T-cell (primary cell): ENCODE measurements at regions not wholly inside any gene's neighbourhood (a gene's known extent, or its start where the extent isn't known, plus 50 kb on each side); places are given as distances from the start of the nearest gene placed in this dataset.
"Not testable (repeated sequence)": the region's sequence is repeated elsewhere in the genome, so short reads cannot be mapped to it uniquely, and the experiment has no call there.

Source experiments
- ATAC-seq, 4 experiments: fragments of 200-7000 bp in 3 of 4; fragments of 150-1000 bp in 1 of 4; cut with Tn5 transposase; replicated peaks in 1 of 4; 1 replicate in 3 of 4; 2 replicates in 1 of 4; pipeline ENCODE4 v1.10.0; 2021; ENCODE audit warnings: moderate library complexity in 3 of 4, mild to moderate bottlenecking in 2 of 4, moderate number of reproducible peaks in 1 of 4
- CTCF ChIA-PET, 2 donors: fragments of 300-600 bp; sonication (Branson Sonifier 250); formaldehyde crosslinking; loops; one replicate each; lab custom pipeline; 2022; ENCODE audit warnings: antibody characterized with exemption in 2 of 2; lab: Charles Lee
- POLR2A ChIA-PET, 2 donors: fragments of 300-600 bp; sonication (Branson Sonifier 250); formaldehyde crosslinking; loops; one replicate each; lab custom pipeline; 2022; ENCODE audit warnings: antibody characterized with exemption in 2 of 2; lab: Charles Lee
- DNase-seq, 35 experiments: peaks; one replicate each; pipeline versions ENCODE4 v3.0.0 to v3.0.0-alpha.2; 2013 to 2023
- H3K27ac ChIP-seq: one replicate; pipeline ENCODE4 v1.5.1; 2013; ENCODE audit warnings: low read length
- H3K27me3 ChIP-seq, 2 experiments: replicated peaks in 1 of 2; 1 replicate in 1 of 2; 2 replicates in 1 of 2; pipeline versions ENCODE4 v1.6.1 to v1.7.0; 2013; ENCODE audit warnings: low read length in 1 of 2, mixed read lengths in 1 of 2; ENCODE audit not compliant: control insufficient read depth in 2 of 2, insufficient read depth in 2 of 2; ENCODE audit errors: extremely low read depth in 1 of 2
- H3K36me3 ChIP-seq, 2 donors: 1 replicate in 1 of 2; 2 replicates in 1 of 2; pipeline versions ENCODE4 v1.6.1 to v1.7.0; 2013; ENCODE audit warnings: low read length in 1 of 2; ENCODE audit not compliant: control insufficient read depth in 2 of 2, insufficient read depth in 1 of 2; ENCODE audit errors: extremely low read depth in 1 of 2
- H3K4me1 ChIP-seq, 2 experiments: 1 replicate in 1 of 2; 2 replicates in 1 of 2; pipeline versions ENCODE4 v1.6.1 to v1.7.0; 2013; ENCODE audit warnings: low read length in 2 of 2, mixed read lengths in 1 of 2; ENCODE audit not compliant: insufficient read depth in 2 of 2, control insufficient read depth in 1 of 2; ENCODE audit errors: extremely low read depth in 1 of 2
- H3K4me3 ChIP-seq, 2 donors: 1 replicate in 1 of 2; 2 replicates in 1 of 2; pipeline versions ENCODE4 v1.5.1 to v1.7.0; 2013; ENCODE audit warnings: mild to moderate bottlenecking in 2 of 2, low read length in 1 of 2, moderate library complexity in 1 of 2; ENCODE audit not compliant: control insufficient read depth in 1 of 2; ENCODE audit errors: extremely low read depth in 1 of 2
- H3K9me3 ChIP-seq: 2 replicates; pipeline ENCODE4 v1.7.0; 2013
- H3K27ac Mint-ChIP-seq, 2 donors: one replicate each; pipeline ENCODE4 v1.8.0; 2020 to 2021; ENCODE audit warnings: mild to moderate bottlenecking in 2 of 2, mixed read lengths in 2 of 2
- H3K27me3 Mint-ChIP-seq, 2 donors: one replicate each; pipeline ENCODE4 v1.8.0; 2021 to 2022; ENCODE audit warnings: mixed read lengths in 2 of 2
- H3K36me3 Mint-ChIP-seq: one replicate; pipeline ENCODE4 v1.8.0; 2021; ENCODE audit warnings: mixed read lengths
- H3K4me1 Mint-ChIP-seq, 3 donors: one replicate each; pipeline ENCODE4 v1.8.0; 2020 to 2022; ENCODE audit warnings: mixed read lengths in 3 of 3, mild to moderate bottlenecking in 1 of 3
- H3K4me3 Mint-ChIP-seq, 3 donors: one replicate each; pipeline ENCODE4 v1.8.0; 2020 to 2022; ENCODE audit warnings: mild to moderate bottlenecking in 3 of 3, mixed read lengths in 3 of 3, moderate library complexity in 3 of 3
- H3K9me3 Mint-ChIP-seq, 3 donors: one replicate each; pipeline ENCODE4 v1.8.0; 2020 to 2022; ENCODE audit warnings: mixed read lengths in 3 of 3
- WGBS: methylation state at CpG from one replicate; pipeline ENCODE4 v1.1.5; 2013; ENCODE audit warnings: missing lambda C conversion rate; ENCODE audit not compliant: insufficient coverage; 5-methylcytosine and 5-hydroxymethylcytosine counted together

GRCh38 chrX:3177851-3178250 lies 136.6 kb downstream of the ARSF start:
- Mint-ChIP-seq H3K27ac (no peak overlapping the region), H3K4me1 (no peaks in the 10 kb centered on the region), H3K27me3 (no peaks in the 10 kb centered on the region), H3K9me3 (peaks cover 0 to 5% (median 0%) of the 10 kb centered on the region in 3 donors), H3K4me3 (no peak overlapping the region), H3K36me3 (no peaks in the 10 kb centered on the region)
- ChIA-PET CTCF (no interaction called here), POLR2A (no interaction called here)
- H3K9me3 ChIP-seq = no peaks in the 10 kb centered on the region
- H3K27me3 ChIP-seq = peaks cover 0 to 2% of the 10 kb centered on the region in 2 experiments
- H3K36me3 ChIP-seq = no peaks in the 10 kb centered on the region
- no peak overlapping the region for H3K27ac ChIP-seq
- WGBS = no CpG with 5 or more reads among the region's 4 CpGs
- ATAC-seq = no peak
- H3K4me3 ChIP-seq = no peak overlapping the region
- DNase-seq = no peak
- no peaks in the 10 kb centered on the region for H3K4me1 ChIP-seq

- Histone ChIP-seq H3K4me3 (no peak overlapping the region), H3K4me1 (no peaks in the 10 kb centered on the region), H3K27me3 (peaks cover 0 to 2% of the 10 kb centered on the region in 2 experiments), H3K9me3 (no peaks in the 10 kb centered on the region), H3K27ac (no peak overlapping the region), H3K36me3 (no peaks in the 10 kb centered on the region)
- H3K4me3 Mint-ChIP-seq = no peak overlapping the region
- no peak for ATAC-seq
- H3K27ac Mint-ChIP-seq = no peak overlapping the region
- POLR2A ChIA-PET = no interaction called here
- DNase-seq = no peak
- no peaks in the 10 kb centered on the region for H3K36me3 Mint-ChIP-seq
- H3K4me1 Mint-ChIP-seq = no peaks in the 10 kb centered on the region
- no CpG with 5 or more reads among the region's 5 CpGs for WGBS
- CTCF ChIA-PET = no interaction called here
- peaks cover 0 to 5% (median 0%) of the 10 kb centered on the region in 3 donors for H3K9me3 Mint-ChIP-seq
- no peaks in the 10 kb centered on the region for H3K27me3 Mint-ChIP-seq
Measured at GRCh38 chrX:3176439-3176820, 135.2 kb downstream of the ARSF start.

- Mint-ChIP-seq H3K27me3 (no peaks in the 10 kb centered on the region), H3K4me1 (no peaks in the 10 kb centered on the region), H3K9me3 (peaks cover 0 to 5% (median 0%) of the 10 kb centered on the region in 3 donors), H3K4me3 (no peak overlapping the region), H3K27ac (no peak overlapping the region), H3K36me3 (no peaks in the 10 kb centered on the region)
- POLR2A ChIA-PET = no interaction called here
- H3K4me3 ChIP-seq = no peak overlapping the region
- no peaks in the 10 kb centered on the region for H3K9me3 ChIP-seq
- no peak overlapping the region for H3K27ac ChIP-seq
- CTCF ChIA-PET = no interaction called here
- DNase-seq (no peak), ATAC-seq (no peak)
- no peaks in the 10 kb centered on the region for H3K36me3 ChIP-seq
- peaks cover 0 to 2% of the 10 kb centered on the region in 2 experiments for H3K27me3 ChIP-seq
- no CpG with 5 or more reads among the region's 7 CpGs for WGBS
- H3K4me1 ChIP-seq = no peaks in the 10 kb centered on the region
Measured at GRCh38 chrX:3175659-3176438, 134.6 kb downstream of the ARSF start.

GRCh38 chrX:3172156-3172555 lies 130.9 kb downstream of the ARSF start:
- H3K27ac Mint-ChIP-seq, H3K9me3 ChIP-seq, DNase-seq, H3K4me1 ChIP-seq, H3K27ac ChIP-seq, H3K4me3 ChIP-seq, POLR2A ChIA-PET, H3K36me3 ChIP-seq, H3K9me3 Mint-ChIP-seq, CTCF ChIA-PET, H3K27me3 ChIP-seq, H3K27me3 Mint-ChIP-seq, ATAC-seq, H3K4me3 Mint-ChIP-seq, H3K36me3 Mint-ChIP-seq, H3K4me1 Mint-ChIP-seq: not testable (repeated sequence)
- no CpG with 5 or more reads among the region's 3 CpGs for WGBS

- no peaks in the 10 kb centered on the region for H3K27me3 ChIP-seq
- no CpG with 5 or more reads among the region's 4 CpGs for WGBS
- H3K4me3 ChIP-seq = no peak overlapping the region
- Mint-ChIP-seq H3K36me3 (no peaks in the 10 kb centered on the region), H3K4me1 (no peaks in the 10 kb centered on the region), H3K4me3 (no peak overlapping the region), H3K27me3 (peaks cover 0 to under 1% of the 10 kb centered on the region in 2 donors), H3K27ac (no peak overlapping the region), H3K9me3 (peaks cover 0 to 5% (median 0%) of the 10 kb centered on the region in 3 donors)
- ChIA-PET POLR2A (no interaction called here), CTCF (no interaction called here)
- no peaks in the 10 kb centered on the region for H3K4me1 ChIP-seq
- no peak for DNase-seq
- H3K36me3 ChIP-seq = no peaks in the 10 kb centered on the region
- no peak overlapping the region for H3K27ac ChIP-seq
- no peaks in the 10 kb centered on the region for H3K9me3 ChIP-seq
- ATAC-seq = no peak
Measured at GRCh38 chrX:3169421-3169820, 128.2 kb downstream of the ARSF start.

- Mint-ChIP-seq H3K27ac (no peak overlapping the region), H3K9me3 (peaks cover 0 to 6% (median 0%) of the 10 kb centered on the region in 3 donors), H3K4me3 (no peak overlapping the region), H3K27me3 (peaks cover 0 to 3% of the 10 kb centered on the region in 2 donors), H3K36me3 (no peaks in the 10 kb centered on the region), H3K4me1 (no peaks in the 10 kb centered on the region)
- ATAC-seq (no peak), DNase-seq (no peak)
- H3K36me3 ChIP-seq = no peaks in the 10 kb centered on the region
- no peaks in the 10 kb centered on the region for H3K4me1 ChIP-seq
- H3K4me3 ChIP-seq = no peak overlapping the region
- no peak overlapping the region for H3K27ac ChIP-seq
- H3K27me3 ChIP-seq = no peaks in the 10 kb centered on the region
- ChIA-PET CTCF (no interaction called here), POLR2A (no interaction called here)
- no peaks in the 10 kb centered on the region for H3K9me3 ChIP-seq
- WGBS = no CpG with 5 or more reads among the region's 4 CpGs
Measured at GRCh38 chrX:3167771-3168170, 126.5 kb downstream of the ARSF start.
